Activated CD8-positive, alpha-beta T cell treated with anti-CD3 and anti-CD28 coated beads, Interleukin-2, amount 10 ng/mL, durations not matched to agents 7 days and 5 days (primary cell): ENCODE measurements at regions not wholly inside any gene's neighbourhood (a gene's known extent, or its start where the extent isn't known, plus 50 kb on each side); places are given as distances from the start of the nearest gene placed in this dataset.

Experiments used
- ATAC-seq: fragments of 150-1000 bp; cut with Tn5 transposase; one replicate; pipeline ENCODE4 v1.10.0; 2021; ENCODE audit warnings: moderate library complexity
- CTCF ChIA-PET: fragments of 350-600 bp; sonication (Branson Sonifier 250); formaldehyde crosslinking; loops from one replicate; lab custom pipeline; 2021; ENCODE audit warnings: antibody characterized with exemption; lab: Charles Lee
- POLR2A ChIA-PET: fragments of 350-600 bp; sonication (Branson Sonifier 250); formaldehyde crosslinking; loops from one replicate; lab custom pipeline; 2021; ENCODE audit warnings: antibody characterized with exemption; lab: Charles Lee
- DNase-seq: peaks from one replicate; pipeline ENCODE4 v3.0.0-alpha.2; 2020
- H3K27ac Mint-ChIP-seq: one replicate; pipeline ENCODE4 v1.8.0; 2021; ENCODE audit warnings: mild to moderate bottlenecking, mixed read lengths
- H3K27me3 Mint-ChIP-seq: one replicate; pipeline ENCODE4 v1.8.0; 2021; ENCODE audit warnings: low read depth, mixed read lengths
- H3K36me3 Mint-ChIP-seq: one replicate; pipeline ENCODE4 v1.8.0; 2021; ENCODE audit warnings: low read depth, mixed read lengths
- H3K4me1 Mint-ChIP-seq: one replicate; pipeline ENCODE4 v1.8.0; 2021; ENCODE audit warnings: low read depth, mixed read lengths
- H3K4me3 Mint-ChIP-seq: one replicate; pipeline ENCODE4 v1.8.0; 2021; ENCODE audit warnings: mild to moderate bottlenecking, mixed read lengths
- H3K9me3 Mint-ChIP-seq: one replicate; pipeline ENCODE4 v1.8.0; 2022; ENCODE audit warnings: mixed read lengths; ENCODE audit not compliant: insufficient read depth

DNA sequence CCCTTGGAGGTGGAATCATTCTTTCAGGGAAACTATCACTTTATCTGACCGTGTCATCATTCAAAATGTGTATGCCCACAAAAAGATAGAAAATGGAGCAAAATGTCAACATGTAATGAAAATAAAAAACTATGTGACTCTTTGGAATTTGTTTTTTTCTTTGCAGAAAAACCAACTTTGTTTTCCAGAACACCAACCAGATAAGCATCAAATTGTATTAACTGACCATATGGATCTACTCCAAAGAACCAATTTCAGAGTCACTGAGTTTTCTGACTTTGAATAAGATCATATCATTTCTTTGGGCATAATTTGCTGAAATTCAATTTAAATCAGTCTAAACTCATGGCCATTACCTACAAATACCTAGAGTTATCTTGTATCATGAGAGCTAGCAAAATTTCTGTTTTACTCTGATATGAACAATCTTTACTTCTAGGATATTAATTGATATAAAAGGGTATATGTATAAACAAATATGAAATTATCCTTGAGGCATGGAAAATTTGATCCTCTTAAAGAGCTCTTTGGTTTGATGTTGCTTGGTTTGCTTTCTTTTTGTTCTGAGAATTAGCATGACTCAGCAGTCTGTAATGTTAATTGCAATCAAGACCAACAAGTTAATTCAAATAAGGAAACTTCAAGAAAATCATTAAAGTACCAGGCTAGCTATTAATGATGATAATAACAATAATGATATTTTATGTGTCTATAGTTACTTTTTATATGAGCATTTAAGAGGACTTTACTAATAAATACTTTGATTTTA, 444.4 kb upstream of the MARCKS start:
- POLR2A ChIA-PET, result no interaction called here
- no peak overlapping the region for H3K27ac Mint-ChIP-seq
- no peak for DNase-seq
- no peak overlapping the region for H3K4me3 Mint-ChIP-seq
- no peak for ATAC-seq
- no peaks in the 10 kb centered on the region for H3K36me3 Mint-ChIP-seq
- no peaks in the 10 kb centered on the region for H3K4me1 Mint-ChIP-seq
- CTCF ChIA-PET, result no interaction called here
- no peaks in the 10 kb centered on the region for H3K27me3 Mint-ChIP-seq
- no peaks in the 10 kb centered on the region for H3K9me3 Mint-ChIP-seq

DNA sequence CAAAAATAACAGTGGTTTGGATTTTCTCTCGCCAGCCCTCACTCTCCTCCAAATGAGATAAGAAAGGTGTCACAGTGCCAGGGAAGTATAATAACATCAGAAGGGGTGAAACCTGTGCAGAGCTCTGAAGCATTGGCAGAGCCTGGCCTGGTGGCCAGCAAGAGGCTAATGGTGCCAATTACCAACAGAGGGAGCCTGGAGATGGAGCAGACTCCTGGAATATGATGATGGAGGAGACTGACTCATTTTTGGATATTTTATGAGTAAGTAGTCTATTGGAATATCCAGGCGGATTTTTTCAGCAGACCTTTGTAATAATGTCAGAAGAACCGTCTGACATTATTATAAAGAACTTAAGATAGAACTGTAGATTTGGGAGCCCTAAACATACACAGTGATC, 442.6 kb upstream of the MARCKS start:
- CTCF ChIA-PET, result no interaction called here
- POLR2A ChIA-PET, result no interaction called here
- Mint-ChIP-seq H3K27me3 (no peaks in the 10 kb centered on the region), H3K4me1 (no peaks in the 10 kb centered on the region), H3K4me3 (no peak overlapping the region), H3K9me3 (no peaks in the 10 kb centered on the region), H3K27ac (no peak overlapping the region), H3K36me3 (no peaks in the 10 kb centered on the region)
- ATAC-seq (no peak), DNase-seq (no peak)

DNA sequence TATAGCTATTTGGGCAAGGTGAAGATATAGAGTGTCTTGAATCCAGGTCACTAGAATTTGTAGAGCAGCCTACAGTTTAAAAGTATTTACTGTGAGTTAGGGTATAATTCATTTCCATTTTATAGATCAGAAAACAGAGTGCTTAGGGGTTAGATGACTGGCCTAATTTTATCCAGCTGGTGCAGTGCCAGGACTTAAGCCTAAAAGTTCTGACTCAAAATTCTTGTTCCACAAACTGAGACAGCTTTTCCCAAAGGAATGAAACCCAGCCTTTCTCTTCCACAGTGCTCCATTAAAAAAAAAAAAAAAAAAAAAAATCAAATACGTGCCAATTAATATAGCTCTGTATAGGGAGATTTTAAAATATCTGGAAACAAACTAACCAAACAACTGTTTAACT, 441.0 kb upstream of the MARCKS start:
- ChIA-PET CTCF (no interaction called here), POLR2A (no interaction called here)
- Mint-ChIP-seq H3K36me3 (no peaks in the 10 kb centered on the region), H3K4me1 (no peaks in the 10 kb centered on the region), H3K27ac (no peak overlapping the region), H3K9me3 (no peaks in the 10 kb centered on the region), H3K4me3 (no peak overlapping the region), H3K27me3 (no peaks in the 10 kb centered on the region)
- no peak for ATAC-seq
- DNase-seq, result no peak

DNA sequence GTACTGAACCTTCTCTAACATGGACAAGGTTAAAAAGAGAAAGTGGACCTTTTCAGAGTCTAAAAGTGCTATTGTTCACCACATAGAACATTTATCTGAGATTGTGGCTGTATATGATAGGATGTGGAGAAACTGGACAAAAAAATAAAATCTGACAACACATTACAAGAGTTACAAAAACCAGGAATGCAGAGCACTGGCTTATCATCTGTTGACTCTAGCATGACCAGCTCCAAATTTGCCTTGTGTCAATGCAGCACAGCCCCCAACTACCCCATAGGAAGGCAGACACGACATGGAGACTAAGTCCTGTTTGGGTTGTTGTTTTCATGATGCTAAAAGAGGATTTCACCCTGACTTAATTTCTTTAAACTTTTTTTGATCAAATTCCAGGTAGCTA, 436.9 kb upstream of the MARCKS start:
- no peaks in the 10 kb centered on the region for H3K4me1 Mint-ChIP-seq
- H3K9me3 Mint-ChIP-seq, result no peaks in the 10 kb centered on the region
- H3K4me3 Mint-ChIP-seq, result no peak overlapping the region
- no peak for DNase-seq
- no peaks in the 10 kb centered on the region for H3K36me3 Mint-ChIP-seq
- CTCF ChIA-PET, result no interaction called here
- POLR2A ChIA-PET, result no interaction called here
- ATAC-seq, result no peak
- H3K27me3 Mint-ChIP-seq, result no peaks in the 10 kb centered on the region
- H3K27ac Mint-ChIP-seq, result no peak overlapping the region

DNA sequence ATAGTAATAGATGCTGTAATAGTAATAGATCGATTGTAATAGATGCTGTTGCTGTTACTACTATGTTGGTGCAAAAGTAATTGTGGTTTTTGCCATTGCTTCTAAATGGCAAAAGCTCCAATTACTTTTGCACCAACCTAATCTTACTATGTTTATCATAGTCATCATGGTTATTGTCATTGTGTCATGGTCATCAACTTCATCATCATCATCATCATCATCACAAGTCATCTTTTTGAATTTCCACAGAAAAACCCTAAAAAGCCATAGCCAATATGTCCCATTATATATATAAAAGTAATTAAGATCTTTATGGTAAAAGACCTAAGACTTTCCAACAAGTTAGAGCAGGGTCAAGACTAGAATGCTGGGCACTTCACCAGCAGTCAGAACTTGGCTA, 435.1 kb upstream of the MARCKS start:
- CTCF ChIA-PET, result no interaction called here
- Mint-ChIP-seq H3K36me3 (no peaks in the 10 kb centered on the region), H3K27me3 (no peaks in the 10 kb centered on the region), H3K9me3 (no peaks in the 10 kb centered on the region), H3K4me1 (no peaks in the 10 kb centered on the region), H3K4me3 (no peak overlapping the region), H3K27ac (no peak overlapping the region)
- ATAC-seq, result no peak
- DNase-seq, result no peak
- POLR2A ChIA-PET, result no interaction called here

DNA sequence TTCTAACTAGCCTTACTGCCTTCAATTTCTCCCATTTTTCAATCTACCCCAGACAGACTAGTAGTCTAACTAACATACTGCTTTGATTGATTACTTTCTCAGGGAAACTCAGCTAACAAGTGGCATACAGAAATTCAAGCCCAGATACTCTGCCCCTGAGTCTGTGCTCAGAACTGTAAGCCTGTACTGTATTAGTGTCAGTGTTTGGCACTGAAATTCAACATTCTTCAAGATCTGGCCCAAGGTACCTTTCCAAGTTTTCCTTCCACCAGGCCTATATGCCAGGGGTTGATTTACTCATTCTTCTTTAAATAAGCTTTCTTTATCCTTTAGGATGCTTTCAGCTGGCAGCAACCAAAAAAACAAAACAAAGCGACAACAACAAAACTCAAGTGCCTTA, 433.2 kb upstream of the MARCKS start:
- ATAC-seq, result no peak
- Mint-ChIP-seq H3K36me3 (no peaks in the 10 kb centered on the region), H3K9me3 (no peaks in the 10 kb centered on the region), H3K4me1 (no peaks in the 10 kb centered on the region), H3K4me3 (no peak overlapping the region), H3K27ac (no peak overlapping the region), H3K27me3 (no peaks in the 10 kb centered on the region)
- ChIA-PET CTCF (interaction anchor here (1.1 kb wide), 1 partner anchor 117 kb away, joined by 3 read pairs; no protein-coding TSS in a partner anchor), POLR2A (no interaction called here)
- DNase-seq, result no peak

DNA sequence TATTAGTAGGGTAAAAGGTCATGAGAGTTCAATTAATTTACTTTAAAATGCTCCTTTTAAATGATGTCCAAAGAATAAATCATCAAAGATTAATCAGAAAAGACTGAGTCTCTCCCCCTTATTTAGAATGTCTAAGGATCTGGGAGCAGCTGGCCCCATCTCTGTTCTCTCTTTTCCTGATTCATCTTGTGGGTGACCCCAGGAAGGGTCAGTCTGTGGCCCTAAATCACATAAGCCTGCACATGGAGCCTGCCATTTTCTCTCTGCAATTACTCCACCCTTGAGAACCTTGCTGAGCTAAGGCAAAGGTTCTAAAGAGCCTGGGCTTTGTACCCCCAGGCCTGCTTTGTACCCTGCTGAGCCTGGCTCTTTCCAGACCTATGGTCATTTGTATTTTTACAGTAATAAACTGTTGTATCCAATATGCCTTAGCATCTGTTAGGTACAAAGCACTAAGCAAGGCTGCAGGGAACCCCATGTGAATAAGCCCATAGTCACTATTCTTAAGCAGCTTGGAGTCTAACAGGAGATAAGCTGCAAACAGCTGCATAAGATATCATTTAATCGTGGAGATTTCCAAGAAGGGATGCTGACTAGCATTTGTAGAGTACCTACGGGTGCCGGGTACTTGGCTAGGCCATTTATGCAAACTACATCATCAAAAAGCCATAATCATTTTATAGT, 431.0 kb upstream of the MARCKS start:
- ChIA-PET CTCF (no interaction called here), POLR2A (no interaction called here)
- H3K4me3 Mint-ChIP-seq, result no peak overlapping the region
- H3K36me3 Mint-ChIP-seq, result no peaks in the 10 kb centered on the region
- no peak overlapping the region for H3K27ac Mint-ChIP-seq
- DNase-seq, result no peak
- no peaks in the 10 kb centered on the region for H3K27me3 Mint-ChIP-seq
- ATAC-seq, result no peak
- H3K4me1 Mint-ChIP-seq, result no peaks in the 10 kb centered on the region
- no peaks in the 10 kb centered on the region for H3K9me3 Mint-ChIP-seq

DNA sequence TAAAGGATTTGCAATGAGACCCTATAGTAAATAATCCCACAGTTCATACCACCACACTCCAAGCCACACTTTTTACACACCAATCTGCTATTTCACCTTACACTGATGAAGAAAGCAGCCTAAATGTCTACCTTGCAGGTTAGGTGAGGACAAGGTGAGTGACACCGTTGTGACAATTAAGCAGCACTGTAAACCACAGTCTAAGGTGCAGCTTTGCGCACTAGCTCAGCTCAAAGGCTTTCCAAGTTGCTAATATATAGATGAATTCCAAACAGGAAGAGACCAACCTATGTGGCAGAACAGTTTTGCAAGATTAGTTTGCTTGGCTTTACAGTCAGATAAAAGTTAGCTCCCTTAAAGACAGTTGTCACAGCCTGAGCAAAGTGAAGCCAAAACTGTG, 429.5 kb upstream of the MARCKS start:
- no peak overlapping the region for H3K27ac Mint-ChIP-seq
- H3K4me1 Mint-ChIP-seq, result no peaks in the 10 kb centered on the region
- ATAC-seq, result no peak
- no peak for DNase-seq
- H3K4me3 Mint-ChIP-seq, result no peak overlapping the region
- H3K9me3 Mint-ChIP-seq, result no peaks in the 10 kb centered on the region
- POLR2A ChIA-PET, result no interaction called here
- CTCF ChIA-PET, result interaction anchor here (0.7 kb wide), 1 partner anchor 43 kb away, joined by 3 read pairs; no protein-coding TSS in a partner anchor
- H3K27me3 Mint-ChIP-seq, result no peaks in the 10 kb centered on the region
- H3K36me3 Mint-ChIP-seq, result no peaks in the 10 kb centered on the region

DNA sequence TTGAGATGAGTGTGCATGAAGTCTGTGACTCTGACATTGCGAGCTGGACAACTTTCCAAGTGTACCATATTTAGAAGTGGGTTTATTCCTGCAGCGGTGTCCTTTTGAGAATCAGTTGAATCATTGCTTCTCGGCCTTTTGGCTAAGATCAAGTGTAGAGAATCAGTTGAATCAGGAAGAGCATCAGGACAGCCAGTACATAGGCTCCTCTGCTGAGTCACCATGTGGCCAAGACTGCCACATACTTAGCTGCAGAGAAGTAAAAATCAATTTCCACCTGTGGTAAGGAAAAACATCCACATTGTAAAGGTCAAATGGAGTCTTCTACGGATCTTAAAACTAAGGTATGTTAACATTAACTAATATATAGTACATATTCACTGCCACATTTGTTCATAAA, 428.4 kb upstream of the MARCKS start:
- H3K27me3 Mint-ChIP-seq, result no peaks in the 10 kb centered on the region
- H3K9me3 Mint-ChIP-seq, result no peaks in the 10 kb centered on the region
- no peak overlapping the region for H3K4me3 Mint-ChIP-seq
- H3K27ac Mint-ChIP-seq, result no peak overlapping the region
- no peaks in the 10 kb centered on the region for H3K36me3 Mint-ChIP-seq
- no peak for ATAC-seq
- no peaks in the 10 kb centered on the region for H3K4me1 Mint-ChIP-seq
- CTCF ChIA-PET, result no interaction called here
- DNase-seq, result no peak
- POLR2A ChIA-PET, result no interaction called here

DNA sequence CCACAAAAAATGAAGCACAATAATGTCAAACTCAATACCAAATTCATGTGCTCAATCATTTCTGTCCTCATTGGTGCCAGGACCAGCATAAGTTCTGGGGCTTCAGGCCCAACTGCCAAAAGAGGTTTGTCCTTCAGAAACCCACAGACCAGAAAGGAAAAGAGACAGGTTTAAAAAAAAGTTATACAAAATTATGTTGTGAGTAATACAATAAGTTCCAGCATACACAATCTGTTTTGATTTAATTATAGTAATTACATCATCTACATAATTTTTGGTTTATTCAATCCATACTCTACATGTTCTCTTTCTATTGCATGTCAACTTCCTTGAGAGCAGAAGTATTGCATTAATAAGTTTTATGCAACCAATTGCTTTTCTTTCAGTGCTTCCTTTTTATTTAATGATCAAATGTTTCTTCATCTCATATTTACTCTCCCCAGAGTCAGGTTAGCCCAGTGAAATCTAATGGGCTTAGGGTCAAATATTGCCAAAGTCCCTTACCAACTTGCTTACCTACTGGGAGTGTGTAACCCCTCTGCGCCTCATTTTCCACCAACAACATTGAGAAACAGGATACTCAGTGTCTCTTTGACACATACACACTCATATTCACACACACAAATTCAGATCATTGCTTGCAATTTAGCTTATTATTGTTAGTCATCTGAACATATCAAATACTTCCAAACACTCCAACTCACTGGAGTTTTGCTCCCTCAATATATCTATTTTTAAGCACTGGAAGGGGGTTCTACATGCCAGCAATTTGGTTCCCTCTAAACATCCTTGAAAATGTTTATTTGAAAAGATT, 424.4 kb upstream of the MARCKS start:
- H3K4me1 Mint-ChIP-seq, result no peaks in the 10 kb centered on the region
- no peak overlapping the region for H3K4me3 Mint-ChIP-seq
- ChIA-PET CTCF (no interaction called here), POLR2A (no interaction called here)
- no peaks in the 10 kb centered on the region for H3K27me3 Mint-ChIP-seq
- DNase-seq, result no peak
- no peaks in the 10 kb centered on the region for H3K36me3 Mint-ChIP-seq
- H3K27ac Mint-ChIP-seq, result no peak overlapping the region
- ATAC-seq, result no peak
- H3K9me3 Mint-ChIP-seq, result no peaks in the 10 kb centered on the region

DNA sequence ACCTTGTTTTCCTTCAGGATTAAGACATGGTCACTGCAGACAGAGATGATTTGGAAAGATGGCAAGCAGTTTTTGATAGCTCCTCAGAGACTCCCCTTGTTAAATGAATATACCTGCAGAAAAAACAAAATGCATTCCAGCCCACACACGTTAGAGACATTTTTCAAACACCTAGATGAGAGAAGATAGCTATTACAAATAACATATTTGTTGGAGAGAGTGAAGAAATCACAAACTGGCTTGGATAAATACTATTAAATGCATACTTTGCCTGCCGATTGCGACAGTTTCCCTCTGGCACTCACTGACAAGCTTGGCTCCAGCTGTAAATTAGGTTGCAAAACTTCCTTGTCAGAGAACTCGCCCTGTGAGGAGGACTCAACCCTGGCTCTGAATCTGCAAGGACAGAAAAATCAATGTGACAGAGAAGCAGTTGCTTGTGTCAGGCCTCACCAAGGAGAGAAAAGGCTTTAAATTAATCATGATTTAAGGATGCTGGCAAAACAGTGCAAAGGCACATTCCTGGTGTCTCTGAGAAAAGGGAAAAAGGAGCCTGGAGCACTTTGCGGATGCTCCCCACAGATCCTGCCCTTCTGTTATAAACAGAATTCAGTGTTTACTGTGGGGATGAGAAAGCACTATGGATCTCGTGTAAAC, 423.7 kb upstream of the MARCKS start:
- Mint-ChIP-seq H3K27ac (no peak overlapping the region), H3K4me1 (no peaks in the 10 kb centered on the region), H3K27me3 (no peaks in the 10 kb centered on the region), H3K4me3 (no peak overlapping the region), H3K9me3 (no peaks in the 10 kb centered on the region), H3K36me3 (no peaks in the 10 kb centered on the region)
- no peak for ATAC-seq
- ChIA-PET CTCF (no interaction called here), POLR2A (no interaction called here)
- DNase-seq, result no peak

DNA sequence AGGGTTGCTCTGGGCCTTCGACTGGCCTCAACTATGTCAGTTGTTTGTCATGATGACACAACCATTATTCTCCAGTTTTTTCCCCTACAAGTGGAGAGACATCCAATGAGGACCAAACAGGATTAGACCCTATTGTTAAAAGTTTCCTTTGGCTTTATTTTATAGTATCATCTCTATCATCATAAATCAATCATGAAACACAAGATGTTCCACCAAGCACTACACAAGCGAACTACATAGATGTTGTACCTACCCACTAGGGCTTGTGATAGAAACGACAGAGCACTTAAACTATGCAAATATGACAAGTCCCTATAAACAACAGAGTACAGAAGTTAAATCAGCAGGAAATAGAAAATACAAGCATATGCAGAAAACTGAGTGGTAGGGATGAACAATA, 422.5 kb upstream of the MARCKS start:
- no peaks in the 10 kb centered on the region for H3K9me3 Mint-ChIP-seq
- no peak overlapping the region for H3K27ac Mint-ChIP-seq
- ATAC-seq, result no peak
- no peaks in the 10 kb centered on the region for H3K36me3 Mint-ChIP-seq
- CTCF ChIA-PET, result no interaction called here
- DNase-seq, result no peak
- no peaks in the 10 kb centered on the region for H3K27me3 Mint-ChIP-seq
- H3K4me1 Mint-ChIP-seq, result no peaks in the 10 kb centered on the region
- no peak overlapping the region for H3K4me3 Mint-ChIP-seq
- POLR2A ChIA-PET, result no interaction called here
